GM12892 (cell line): ENCODE measurements at regions not wholly inside any gene's neighbourhood (a gene's known extent, or its start where the extent isn't known, plus 50 kb on each side); places are given as distances from the start of the nearest gene placed in this dataset.

Experiments used
- POLR2A ChIP-seq: IDR thresholded peaks from 2 replicates; pipeline ENCODE4 v1.6.1; 2011; ENCODE audit warnings: low read depth, low read length, control low read depth
- POLR2AphosphoS5 ChIP-seq: IDR thresholded peaks from 2 replicates; pipeline ENCODE4 v1.6.1; 2011; ENCODE audit warnings: low read depth, low read length, control low read depth
- TAF1 ChIP-seq: IDR thresholded peaks from 2 replicates; pipeline ENCODE4 v1.6.1; 2011; ENCODE audit warnings: low read depth, mild to moderate bottlenecking, control low read depth, low read length, borderline replicate concordance

DNA sequence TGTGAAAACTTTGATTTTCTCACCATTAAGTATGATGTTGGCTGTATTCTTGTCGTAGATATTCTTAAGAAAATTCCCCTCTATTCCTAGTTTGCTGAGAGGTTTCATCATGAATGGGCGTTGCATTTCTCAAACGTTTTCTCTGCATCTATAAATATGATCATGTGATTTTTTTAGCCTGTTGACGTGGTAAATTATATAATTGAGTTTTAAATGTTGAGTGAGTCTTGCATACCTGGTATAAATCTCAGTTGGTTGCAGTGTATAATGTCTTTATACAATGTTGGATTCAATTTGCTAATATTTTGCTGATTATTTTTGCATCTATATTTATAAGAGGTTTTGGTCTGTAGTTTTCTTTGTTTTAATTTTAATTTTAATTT is 405.9 kb upstream of the MIS18BP1 start:
- TF ChIP-seq POLR2A (no peak), TAF1 (no peak), POLR2AphosphoS5 (no peak)
